WTC11 (cell line): ENCODE measurements at regions not wholly inside any gene's neighbourhood (a gene's known extent, or its start where the extent isn't known, plus 50 kb on each side); places are given as distances from the start of the nearest gene placed in this dataset.

Source experiments
- JUN ChIP-seq: sonication (generic); formaldehyde crosslinking; IDR thresholded peaks from 2 replicates; pipeline ENCODE4 v1.8.0; 2023; ENCODE audit warnings: mild to moderate bottlenecking, missing genetic modification reagents
- NR3C1 ChIP-seq: sonication (generic); formaldehyde crosslinking; conservative IDR thresholded peaks from 2 replicates; pipeline ENCODE4 v1.8.1; 2023; ENCODE audit warnings: low read depth, mild to moderate bottlenecking, missing genetic modification reagents
- TEAD4 ChIP-seq: sonication (generic); formaldehyde crosslinking; IDR thresholded peaks from 2 replicates; pipeline ENCODE4 v1.8.0; 2022; ENCODE audit warnings: mild to moderate bottlenecking, missing genetic modification reagents
- TF ChIP-seq, protein P1 (sequence below): fragments of 200-600 bp; IDR thresholded peaks from 2 replicates; pipeline ENCODE4 v1.8.0; 2022; ENCODE audit warnings: antibody characterized with exemption

DNA sequence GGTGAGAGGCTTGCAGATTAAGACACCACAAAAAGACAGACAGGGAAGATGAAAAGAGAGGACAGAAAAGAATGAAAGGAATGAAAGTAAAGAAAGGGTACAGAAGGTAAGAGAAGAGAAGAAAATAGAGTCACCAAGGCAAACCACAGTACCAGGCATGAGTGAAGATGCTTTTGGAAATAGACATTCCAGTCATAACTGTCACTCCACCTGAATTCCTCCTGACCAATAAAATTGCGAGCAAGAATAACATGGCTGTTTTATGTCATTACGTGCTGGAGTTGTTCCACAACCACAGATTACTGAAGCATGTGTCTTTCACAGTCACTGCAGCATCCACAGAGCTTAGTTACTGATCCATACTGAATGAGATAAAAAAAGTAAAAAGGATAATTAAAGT, 864.9 kb upstream of the SLIT2 start:
- TF ChIP-seq, protein P1, sequence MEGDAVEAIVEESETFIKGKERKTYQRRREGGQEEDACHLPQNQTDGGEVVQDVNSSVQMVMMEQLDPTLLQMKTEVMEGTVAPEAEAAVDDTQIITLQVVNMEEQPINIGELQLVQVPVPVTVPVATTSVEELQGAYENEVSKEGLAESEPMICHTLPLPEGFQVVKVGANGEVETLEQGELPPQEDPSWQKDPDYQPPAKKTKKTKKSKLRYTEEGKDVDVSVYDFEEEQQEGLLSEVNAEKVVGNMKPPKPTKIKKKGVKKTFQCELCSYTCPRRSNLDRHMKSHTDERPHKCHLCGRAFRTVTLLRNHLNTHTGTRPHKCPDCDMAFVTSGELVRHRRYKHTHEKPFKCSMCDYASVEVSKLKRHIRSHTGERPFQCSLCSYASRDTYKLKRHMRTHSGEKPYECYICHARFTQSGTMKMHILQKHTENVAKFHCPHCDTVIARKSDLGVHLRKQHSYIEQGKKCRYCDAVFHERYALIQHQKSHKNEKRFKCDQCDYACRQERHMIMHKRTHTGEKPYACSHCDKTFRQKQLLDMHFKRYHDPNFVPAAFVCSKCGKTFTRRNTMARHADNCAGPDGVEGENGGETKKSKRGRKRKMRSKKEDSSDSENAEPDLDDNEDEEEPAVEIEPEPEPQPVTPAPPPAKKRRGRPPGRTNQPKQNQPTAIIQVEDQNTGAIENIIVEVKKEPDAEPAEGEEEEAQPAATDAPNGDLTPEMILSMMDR, result no peak
- TF ChIP-seq TEAD4 (CRISPR knock-in tag) (no peak), JUN (no peak), NR3C1 (CRISPR knock-in tag) (no peak)
